Upper lobe of left lung (tissue), 4 donors: ENCODE measurements at regions not wholly inside any gene's neighbourhood (a gene's known extent, or its start where the extent isn't known, plus 50 kb on each side); places are given as distances from the start of the nearest gene placed in this dataset.

ENCODE experiments used
- EP300 ChIP-seq, 4 donors: sonication (generic); formaldehyde crosslinking; IDR thresholded peaks; one replicate each; pipeline ENCODE4 v1.5.1; 2017; ENCODE audit warnings: antibody characterized with exemption in 4 of 4, control low read depth in 2 of 4
- POLR2A ChIP-seq, 4 donors: fragments of 450-650 bp; IDR thresholded peaks; one replicate each; pipeline ENCODE4 v1.5.1; 2016 to 2017; ENCODE audit warnings: antibody characterized with exemption in 4 of 4, mild to moderate bottlenecking in 2 of 4
- POLR2AphosphoS5 ChIP-seq, 2 donors: sonication (generic); formaldehyde crosslinking; IDR thresholded peaks; one replicate each; pipeline ENCODE4 v1.5.1; 2017; ENCODE audit warnings: antibody characterized with exemption in 2 of 2
- TF ChIP-seq, protein P1 (sequence below), 6 experiments: fragments of 450-650 bp in 4 of 6; fragments of 200-600 bp in 2 of 6; sonication (generic) in 2 of 6; IDR thresholded peaks; one replicate each; pipeline ENCODE4 v1.5.1; 2016 to 2019; ENCODE audit warnings: antibody characterized with exemption in 6 of 6

DNA sequence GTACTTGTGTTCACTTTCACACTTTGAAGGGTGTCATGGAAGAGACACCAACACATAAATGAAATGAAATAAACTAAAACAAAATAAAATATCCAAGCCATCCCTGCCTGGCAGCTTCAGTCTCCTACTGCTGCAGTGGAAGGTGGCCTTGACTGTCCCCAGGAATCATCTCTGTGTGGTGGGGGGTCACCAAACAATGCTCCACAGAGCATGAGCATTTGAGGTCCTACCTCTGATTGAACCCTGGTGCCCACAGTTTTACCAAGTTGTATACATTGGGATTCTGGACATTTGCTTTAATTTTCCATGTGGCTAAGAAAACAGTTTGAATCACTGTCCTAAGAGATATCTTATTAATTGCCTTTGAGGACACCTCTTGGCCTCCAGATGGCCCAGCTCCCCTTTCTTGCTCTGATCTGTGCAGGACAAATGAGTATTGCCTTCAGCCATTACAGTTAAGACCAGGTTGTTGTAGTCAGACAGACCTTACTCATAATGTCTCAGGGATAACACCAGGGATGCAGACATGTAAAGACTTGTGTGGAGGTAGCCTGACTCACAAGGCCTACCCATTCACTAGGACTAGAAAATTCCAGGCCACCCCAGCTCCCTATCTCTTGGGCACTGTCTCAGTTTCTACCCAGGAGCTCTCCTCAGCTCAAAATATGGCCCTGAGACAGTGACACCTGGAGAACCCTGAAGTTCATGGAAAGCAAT is 195.0 kb downstream of the MYCN start:
- TF ChIP-seq, protein P1, sequence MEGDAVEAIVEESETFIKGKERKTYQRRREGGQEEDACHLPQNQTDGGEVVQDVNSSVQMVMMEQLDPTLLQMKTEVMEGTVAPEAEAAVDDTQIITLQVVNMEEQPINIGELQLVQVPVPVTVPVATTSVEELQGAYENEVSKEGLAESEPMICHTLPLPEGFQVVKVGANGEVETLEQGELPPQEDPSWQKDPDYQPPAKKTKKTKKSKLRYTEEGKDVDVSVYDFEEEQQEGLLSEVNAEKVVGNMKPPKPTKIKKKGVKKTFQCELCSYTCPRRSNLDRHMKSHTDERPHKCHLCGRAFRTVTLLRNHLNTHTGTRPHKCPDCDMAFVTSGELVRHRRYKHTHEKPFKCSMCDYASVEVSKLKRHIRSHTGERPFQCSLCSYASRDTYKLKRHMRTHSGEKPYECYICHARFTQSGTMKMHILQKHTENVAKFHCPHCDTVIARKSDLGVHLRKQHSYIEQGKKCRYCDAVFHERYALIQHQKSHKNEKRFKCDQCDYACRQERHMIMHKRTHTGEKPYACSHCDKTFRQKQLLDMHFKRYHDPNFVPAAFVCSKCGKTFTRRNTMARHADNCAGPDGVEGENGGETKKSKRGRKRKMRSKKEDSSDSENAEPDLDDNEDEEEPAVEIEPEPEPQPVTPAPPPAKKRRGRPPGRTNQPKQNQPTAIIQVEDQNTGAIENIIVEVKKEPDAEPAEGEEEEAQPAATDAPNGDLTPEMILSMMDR (IDR thresholded peaks at IDR 0.05): no peak
- no peak for TF ChIP-seq POLR2A (IDR thresholded peaks at IDR 0.05)
- no peak for TF ChIP-seq POLR2AphosphoS5 (IDR thresholded peaks at IDR 0.05)
- no peak for TF ChIP-seq EP300 (IDR thresholded peaks at IDR 0.05)
